ENCODE measurements at regions not wholly inside any gene's neighbourhood (a gene's known extent, or its start where the extent isn't known, plus 50 kb on each side); places are given as distances from the start of the nearest gene placed in this dataset.
"Not testable (repeated sequence)": the region's sequence is repeated elsewhere in the genome, so short reads cannot be mapped to it uniquely, and the experiment has no call there.

GRCh38 chr2:132257301-132258171 is 95.8 kb upstream of the ANKRD30BL start:
- not testable (repeated sequence) for H3K9me3 ChIP-seq (ENCODE audit: control insufficient read depth, insufficient read depth, low read length); H3K36me3 ChIP-seq (ENCODE audit: control insufficient read depth, insufficient read depth, low read length); DNase-seq (ENCODE audit: low read depth, low spot score); H3K27me3 ChIP-seq (ENCODE audit: control insufficient read depth, insufficient read depth, low read length); H3K27ac ChIP-seq (ENCODE audit: low read length); H3K4me1 ChIP-seq (ENCODE audit: control insufficient read depth, insufficient read depth, low read length)
- peak overlapping the region; percentile 27; the same call in 1 of the 2 replicates for H3K4me3 ChIP-seq (ENCODE audit: low read length)
- no CpG with 5 or more reads among the region's 79 CpGs for WGBS (ENCODE audit: insufficient coverage, insufficient read length)

- H3K27me3 ChIP-seq (ENCODE audit: control insufficient read depth, insufficient read depth, low read length); H3K9me3 ChIP-seq (ENCODE audit: control insufficient read depth, insufficient read depth, low read length); H3K4me3 ChIP-seq (ENCODE audit: low read length); H3K4me1 ChIP-seq (ENCODE audit: control insufficient read depth, insufficient read depth, low read length); DNase-seq (ENCODE audit: low read depth, low spot score); H3K36me3 ChIP-seq (ENCODE audit: control insufficient read depth, insufficient read depth, low read length); H3K27ac ChIP-seq (ENCODE audit: low read length): not testable (repeated sequence)
- no CpG with 5 or more reads among the region's 13 CpGs for WGBS (ENCODE audit: insufficient coverage, insufficient read length)
Measured at GRCh38 chr2:132259276-132259675, 97.5 kb upstream of the ANKRD30BL start.

GRCh38 chr2:132265595-132265994 is 103.8 kb upstream of the ANKRD30BL start:
- not testable (repeated sequence) for H3K27me3 ChIP-seq (ENCODE audit: control insufficient read depth, insufficient read depth, low read length); H3K36me3 ChIP-seq (ENCODE audit: control insufficient read depth, insufficient read depth, low read length); H3K27ac ChIP-seq (ENCODE audit: low read length); H3K9me3 ChIP-seq (ENCODE audit: control insufficient read depth, insufficient read depth, low read length); H3K4me1 ChIP-seq (ENCODE audit: control insufficient read depth, insufficient read depth, low read length); DNase-seq (ENCODE audit: low read depth, low spot score); H3K4me3 ChIP-seq (ENCODE audit: low read length)
- WGBS (ENCODE audit: insufficient coverage, insufficient read length) = no CpG with 5 or more reads among the region's 12 CpGs

- Histone ChIP-seq H3K36me3 (ENCODE audit: control insufficient read depth, insufficient read depth, low read length) (no peaks in the 10 kb centered on the region), H3K9me3 (ENCODE audit: control insufficient read depth, insufficient read depth, low read length) (no peaks in the 10 kb centered on the region), H3K27me3 (ENCODE audit: control insufficient read depth, insufficient read depth, low read length) (no peaks in the 10 kb centered on the region), H3K4me3 (ENCODE audit: low read length) (no peak overlapping the region), H3K27ac (ENCODE audit: low read length) (no peak overlapping the region), H3K4me1 (ENCODE audit: control insufficient read depth, insufficient read depth, low read length) (no peaks in the 10 kb centered on the region)
- no CpG with 5 or more reads among the region's 1 CpG for WGBS (ENCODE audit: insufficient coverage, insufficient read length)
- no peak for DNase-seq (ENCODE audit: low read depth, low spot score)
Measured at GRCh38 chr2:132267105-132267497, 105.3 kb upstream of the ANKRD30BL start.

GRCh38 chr2:132267498-132268283 is 105.9 kb upstream of the ANKRD30BL start:
- not testable (repeated sequence) for H3K36me3 ChIP-seq (ENCODE audit: control insufficient read depth, insufficient read depth, low read length); H3K9me3 ChIP-seq (ENCODE audit: control insufficient read depth, insufficient read depth, low read length); H3K4me3 ChIP-seq (ENCODE audit: low read length); H3K4me1 ChIP-seq (ENCODE audit: control insufficient read depth, insufficient read depth, low read length); H3K27me3 ChIP-seq (ENCODE audit: control insufficient read depth, insufficient read depth, low read length); H3K27ac ChIP-seq (ENCODE audit: low read length)
- no CpG with 5 or more reads among the region's 31 CpGs for WGBS (ENCODE audit: insufficient coverage, insufficient read length)
- DNase-seq (ENCODE audit: low read depth, low spot score) = peak; percentile 13

GRCh38 chr2:132268284-132268976 is 106.7 kb upstream of the ANKRD30BL start:
- H3K9me3 ChIP-seq (ENCODE audit: control insufficient read depth, insufficient read depth, low read length); H3K27ac ChIP-seq (ENCODE audit: low read length); H3K4me1 ChIP-seq (ENCODE audit: control insufficient read depth, insufficient read depth, low read length); H3K27me3 ChIP-seq (ENCODE audit: control insufficient read depth, insufficient read depth, low read length); H3K36me3 ChIP-seq (ENCODE audit: control insufficient read depth, insufficient read depth, low read length); H3K4me3 ChIP-seq (ENCODE audit: low read length): not testable (repeated sequence)
- no CpG with 5 or more reads among the region's 20 CpGs for WGBS (ENCODE audit: insufficient coverage, insufficient read length)
- peak; percentile 81 for DNase-seq (ENCODE audit: low read depth, low spot score)

- H3K27ac ChIP-seq (ENCODE audit: low read length) = no peak overlapping the region
- no peaks in the 10 kb centered on the region for H3K36me3 ChIP-seq (ENCODE audit: control insufficient read depth, insufficient read depth, low read length)
- no peaks in the 10 kb centered on the region for H3K9me3 ChIP-seq (ENCODE audit: control insufficient read depth, insufficient read depth, low read length)
- H3K4me1 ChIP-seq (ENCODE audit: control insufficient read depth, insufficient read depth, low read length) = no peaks in the 10 kb centered on the region
- H3K4me3 ChIP-seq (ENCODE audit: low read length) = no peak overlapping the region
- no CpG with 5 or more reads among the region's 19 CpGs for WGBS (ENCODE audit: insufficient coverage, insufficient read length)
- no peak for DNase-seq (ENCODE audit: low read depth, low spot score)
- H3K27me3 ChIP-seq (ENCODE audit: control insufficient read depth, insufficient read depth, low read length) = no peaks in the 10 kb centered on the region
Measured at GRCh38 chr2:132268977-132269523, 107.3 kb upstream of the ANKRD30BL start.

- WGBS (ENCODE audit: insufficient coverage, insufficient read length) = no CpG with 5 or more reads among the region's 1 CpG
- no peaks in the 10 kb centered on the region for H3K27me3 ChIP-seq (ENCODE audit: control insufficient read depth, insufficient read depth, low read length)
- H3K36me3 ChIP-seq (ENCODE audit: control insufficient read depth, insufficient read depth, low read length) = no peaks in the 10 kb centered on the region
- no peak overlapping the region for H3K4me3 ChIP-seq (ENCODE audit: low read length)
- H3K4me1 ChIP-seq (ENCODE audit: control insufficient read depth, insufficient read depth, low read length) = no peaks in the 10 kb centered on the region
- no peak for DNase-seq (ENCODE audit: low read depth, low spot score)
- H3K9me3 ChIP-seq (ENCODE audit: control insufficient read depth, insufficient read depth, low read length) = no peaks in the 10 kb centered on the region
- no peak overlapping the region for H3K27ac ChIP-seq (ENCODE audit: low read length)
Measured at GRCh38 chr2:132270255-132270654, 108.5 kb upstream of the ANKRD30BL start.

GRCh38 chr2:132270981-132271546 is 109.3 kb upstream of the ANKRD30BL start:
- Histone ChIP-seq H3K9me3 (ENCODE audit: control insufficient read depth, insufficient read depth, low read length) (no peaks in the 10 kb centered on the region), H3K36me3 (ENCODE audit: control insufficient read depth, insufficient read depth, low read length) (no peaks in the 10 kb centered on the region), H3K4me1 (ENCODE audit: control insufficient read depth, insufficient read depth, low read length) (no peaks in the 10 kb centered on the region), H3K27ac (ENCODE audit: low read length) (no peak overlapping the region), H3K4me3 (ENCODE audit: low read length) (no peak overlapping the region), H3K27me3 (ENCODE audit: control insufficient read depth, insufficient read depth, low read length) (no peaks in the 10 kb centered on the region)
- no peak for DNase-seq (ENCODE audit: low read depth, low spot score)

- H3K4me1 ChIP-seq (ENCODE audit: control insufficient read depth, insufficient read depth, low read length); H3K27ac ChIP-seq (ENCODE audit: low read length); H3K36me3 ChIP-seq (ENCODE audit: control insufficient read depth, insufficient read depth, low read length); DNase-seq (ENCODE audit: low read depth, low spot score); H3K4me3 ChIP-seq (ENCODE audit: low read length); H3K9me3 ChIP-seq (ENCODE audit: control insufficient read depth, insufficient read depth, low read length); H3K27me3 ChIP-seq (ENCODE audit: control insufficient read depth, insufficient read depth, low read length): not testable (repeated sequence)
- no CpG with 5 or more reads among the region's 11 CpGs for WGBS (ENCODE audit: insufficient coverage, insufficient read length)
Measured at GRCh38 chr2:132271794-132272193, 110.0 kb upstream of the ANKRD30BL start.

All from iPS DF 6.9 (cell line).